PC-9 (cell line): ENCODE measurements at regions not wholly inside any gene's neighbourhood (a gene's known extent, or its start where the extent isn't known, plus 50 kb on each side); places are given as distances from the start of the nearest gene placed in this dataset.
A peak's percentile ranks its signal among the peaks of the same experiment; 100 is the strongest.

Experiments used
- BruUV-seq: library from RNA; stranded (reverse); fragments of 400-500 nt; replicated peaks from 2 replicates; lab custom pipeline; 2021; lab: Mats Ljungman, UMichigan
- CTCF ChIA-PET: fragments of 300-600 bp; sonication (Branson Sonifier 250); formaldehyde crosslinking; loops from one replicate; lab custom pipeline; 2022; ENCODE audit warnings: antibody characterized with exemption; lab: Charles Lee
- POLR2A ChIA-PET: fragments of 300-600 bp; sonication (Branson Sonifier 250); formaldehyde crosslinking; loops from one replicate; lab custom pipeline; 2022; ENCODE audit warnings: antibody characterized with exemption; ENCODE audit not compliant: unreplicated experiment; lab: Charles Lee
- DNase-seq, 2 experiments: peaks; one replicate each; pipeline versions ENCODE4 v3.0.0 to v3.0.0-alpha.2; 2015 to 2022; ENCODE audit warnings: mixed read lengths in 1 of 2
- H2AFZ ChIP-seq: fragments of 200-600 bp; sonication (generic); 2 replicates; pipeline ENCODE4 v1.8.1; 2017; ENCODE audit warnings: antibody characterized with exemption
- H3F3A ChIP-seq: fragments of 200-600 bp; sonication (generic); 2 replicates; pipeline ENCODE4 v1.8.1; 2017; ENCODE audit warnings: antibody characterized with exemption, mild to moderate bottlenecking, low read depth; ENCODE audit not compliant: insufficient read depth
- H3K27ac ChIP-seq: fragments of 200-600 bp; sonication (generic); 2 replicates; pipeline ENCODE4 v1.6.1; 2016; ENCODE audit warnings: mixed run types
- H3K27me3 ChIP-seq: fragments of 200-600 bp; sonication (generic); 2 replicates; pipeline ENCODE4 v1.6.1; 2016; ENCODE audit warnings: low read depth, mixed run types; ENCODE audit not compliant: insufficient read depth
- H3K36me3 ChIP-seq: fragments of 200-600 bp; sonication (generic); 2 replicates; pipeline ENCODE4 v1.6.1; 2016; ENCODE audit warnings: low read depth, mixed run types
- H3K4me1 ChIP-seq: fragments of 200-600 bp; sonication (generic); replicated peaks from 2 replicates; pipeline ENCODE4 v1.6.1; 2016; ENCODE audit warnings: mixed run types; ENCODE audit not compliant: insufficient read depth
- H3K4me2 ChIP-seq: fragments of 200-600 bp; sonication (generic); 2 replicates; pipeline ENCODE4 v1.6.1; 2017; ENCODE audit warnings: mixed run types
- H3K4me3 ChIP-seq: fragments of 200-600 bp; sonication (generic); 2 replicates; pipeline ENCODE4 v1.6.1; 2016; ENCODE audit warnings: mixed run types
- H3K79me2 ChIP-seq: fragments of 200-600 bp; sonication (generic); 2 replicates; pipeline ENCODE4 v1.6.1; 2017; ENCODE audit warnings: low read depth, mixed run types
- H3K9me2 ChIP-seq: fragments of 200-600 bp; sonication (generic); 2 replicates; pipeline ENCODE4 v1.8.1; 2017; ENCODE audit warnings: mild to moderate bottlenecking; ENCODE audit not compliant: insufficient read depth
- H3K9me3 ChIP-seq: fragments of 200-600 bp; sonication (generic); 2 replicates; pipeline ENCODE4 v1.8.1; 2016; ENCODE audit warnings: low read depth; ENCODE audit not compliant: insufficient read depth
- H4K20me1 ChIP-seq: fragments of 200-600 bp; sonication (generic); 2 replicates; pipeline ENCODE4 v1.8.1; 2017; ENCODE audit not compliant: insufficient read depth
- CTCF ChIP-seq: fragments of 200-600 bp; sonication (generic); conservative IDR thresholded peaks from 2 replicates; pipeline ENCODE4 v1.6.1; 2017; ENCODE audit warnings: mixed run types, antibody characterized with exemption, mild to moderate bottlenecking, moderate library complexity
- EZH2 ChIP-seq: fragments of 200-600 bp; sonication (generic); IDR thresholded peaks from 2 replicates; pipeline ENCODE4 v1.8.0; 2017; ENCODE audit warnings: antibody characterized with exemption, low read depth
- intact Hi-C: fragments of 100-400 bp; cut with micrococcal nuclease; formaldehyde crosslinking; loops from one replicate; pipeline ENCODE4 v1.10.0; 2022; ENCODE audit not compliant: unreplicated experiment

- Histone ChIP-seq H3F3A (peaks cover 1% of the 10 kb centered on the region; the same call in 1 of the 2 replicates), H3K9me3 (peaks cover 7% of the 10 kb centered on the region; the same call in 1 of the 2 replicates), H3K79me2 (no peaks in the 10 kb centered on the region), H3K27ac (no peak overlapping the region), H3K9me2 (no peaks in the 10 kb centered on the region), H3K4me3 (no peak overlapping the region), H2AFZ (no peak overlapping the region), H3K4me1 (peaks cover 62% of the 10 kb centered on the region), H3K36me3 (no peaks in the 10 kb centered on the region), H3K27me3 (no peaks in the 10 kb centered on the region), H4K20me1 (no peaks in the 10 kb centered on the region), H3K4me2 (no peak overlapping the region)
- POLR2A ChIA-PET, result no interaction called here
- CTCF ChIA-PET, result interaction anchor here (1.0 kb wide), 2 partner anchors 8 to 174 kb away, joined by 3 to 4 read pairs; no protein-coding TSS in a partner anchor
- no peak for DNase-seq
- TF ChIP-seq EZH2 (no peak), CTCF (no peak)
- BruUV-seq, result no TSS peak
- intact Hi-C loops, result no loop called here
Observed at GRCh38 chr2:181779288-181780021, 99.1 kb upstream of the NEUROD1 start.

GRCh38 chr2:181780047-181780651 lies 99.8 kb upstream of the NEUROD1 start:
- POLR2A ChIA-PET, result interaction anchor here (0.6 kb wide), 1 partner anchor 423 kb away, joined by 4 read pairs; no protein-coding TSS in a partner anchor
- Histone ChIP-seq H3F3A (peaks cover 3% of the 10 kb centered on the region), H3K27ac (no peak overlapping the region), H3K27me3 (no peaks in the 10 kb centered on the region), H3K4me3 (no peak overlapping the region), H2AFZ (0 out of 2 replicates have a peak overlapping the region, but pooled peaks have one; percentile 3), H3K4me1 (peaks cover 63% of the 10 kb centered on the region), H3K4me2 (no peak overlapping the region), H3K79me2 (no peaks in the 10 kb centered on the region), H3K9me2 (no peaks in the 10 kb centered on the region), H4K20me1 (no peaks in the 10 kb centered on the region), H3K36me3 (peaks cover 3% of the 10 kb centered on the region; the same call in 1 of the 2 replicates), H3K9me3 (peaks cover 9% of the 10 kb centered on the region)
- intact Hi-C loops, result no loop called here
- TF ChIP-seq CTCF (no peak), EZH2 (no peak)
- no TSS peak for BruUV-seq
- peak in 1 of 2 experiments; percentile 25 for DNase-seq
- CTCF ChIA-PET, result interaction anchor here (1.0 kb wide), 2 partner anchors 9 to 174 kb away, joined by 3 to 4 read pairs; no protein-coding TSS in a partner anchor

GRCh38 chr2:181780657-181781056 lies 100.3 kb upstream of the NEUROD1 start:
- no TSS peak for BruUV-seq
- H3K4me1 ChIP-seq, result peaks cover 68% of the 10 kb centered on the region
- intact Hi-C loops, result no loop called here
- CTCF ChIA-PET, result interaction anchor here (1.0 kb wide), 1 partner anchor 10 kb away, joined by 3 read pairs; no protein-coding TSS in a partner anchor
- no peaks in the 10 kb centered on the region for H3K9me2 ChIP-seq
- no peak overlapping the region for H3K4me3 ChIP-seq
- no peak overlapping the region for H3K27ac ChIP-seq
- H3K36me3 ChIP-seq, result peaks cover 4% of the 10 kb centered on the region; the same call in 1 of the 2 replicates
- H3K79me2 ChIP-seq, result no peaks in the 10 kb centered on the region
- TF ChIP-seq EZH2 (no peak), CTCF (no peak)
- peaks cover 13% of the 10 kb centered on the region for H3K9me3 ChIP-seq
- no peak for DNase-seq
- no peaks in the 10 kb centered on the region for H3K27me3 ChIP-seq
- POLR2A ChIA-PET, result interaction anchor here (0.6 kb wide), 1 partner anchor 424 kb away, joined by 4 read pairs; no protein-coding TSS in a partner anchor
- H4K20me1 ChIP-seq, result no peaks in the 10 kb centered on the region
- peaks cover 8% of the 10 kb centered on the region for H3F3A ChIP-seq
- H2AFZ ChIP-seq, result peak overlapping the region; percentile 3; the same call in 1 of the 2 replicates
- H3K4me2 ChIP-seq, result no peak overlapping the region
